IMR-90 (cell line): ENCODE measurements at regions not wholly inside any gene's neighbourhood (a gene's known extent, or its start where the extent isn't known, plus 50 kb on each side); places are given as distances from the start of the nearest gene placed in this dataset.

ENCODE experiments used
- ATAC-seq: fragments of 200-7000 bp; cut with Tn5 transposase; 2 replicates; pipeline ENCODE4 v1.9.1; 2020; ENCODE audit warnings: low read depth, mild to moderate bottlenecking, moderate library complexity
- BruUV-seq: library from RNA; stranded (reverse); fragments of 400-500 nt; replicated peaks from 2 replicates; lab custom pipeline; 2021; lab: Mats Ljungman, UMichigan
- CTCF ChIA-PET: fragments of 300-600 bp; formaldehyde crosslinking; extraction: SDS; loops from one replicate; lab custom pipeline; 2021; ENCODE audit warnings: antibody characterized with exemption; lab: Yijun Ruan, JAX
- POLR2A ChIA-PET: fragments of 300-600 bp; sonication (Branson Sonifier 250); formaldehyde crosslinking; loops from one replicate; lab custom pipeline; 2022; ENCODE audit warnings: antibody characterized with exemption; ENCODE audit not compliant: unreplicated experiment; lab: Charles Lee
- DNase-seq: peaks from one replicate; pipeline ENCODE4 v3.0.0; 2013
- H2AFZ ChIP-seq: replicated peaks from 2 replicates; pipeline ENCODE3; 2013; ENCODE audit warnings: low read length, mild to moderate bottlenecking; ENCODE audit not compliant: poor library complexity
- H2AK5ac ChIP-seq: 2 replicates; pipeline ENCODE4 v1.6.1; 2013; ENCODE audit warnings: low read depth, low read length, inconsistent platforms
- H2AK9ac ChIP-seq: replicated peaks from 2 replicates; pipeline ENCODE3; 2013; ENCODE audit warnings: mild to moderate bottlenecking, low read depth, low read length, moderate library complexity; ENCODE audit not compliant: poor library complexity
- H2BK120ac ChIP-seq: 2 replicates; pipeline ENCODE4 v1.6.1; 2013; ENCODE audit warnings: low read depth, low read length, inconsistent platforms
- H2BK15ac ChIP-seq: 3 replicates; pipeline ENCODE4 v1.6.1; 2013; ENCODE audit warnings: low read depth, low read length, inconsistent platforms
- H2BK20ac ChIP-seq: 2 replicates; pipeline ENCODE4 v1.6.1; 2013; ENCODE audit warnings: low read depth, mild to moderate bottlenecking, inconsistent platforms, low read length, moderate library complexity
- H2BK5ac ChIP-seq: 2 replicates; pipeline ENCODE4 v1.6.1; 2013; ENCODE audit warnings: mild to moderate bottlenecking, low read depth, low read length, inconsistent platforms; ENCODE audit not compliant: poor library complexity, severe bottlenecking
- H3K14ac ChIP-seq: replicated peaks from 2 replicates; pipeline ENCODE4 v1.6.1; 2013; ENCODE audit warnings: low read depth, low read length, inconsistent platforms
- H3K18ac ChIP-seq: 2 replicates; pipeline ENCODE4 v1.6.1; 2013; ENCODE audit warnings: low read depth, low read length, control low read depth
- H3K23ac ChIP-seq: 2 replicates; pipeline ENCODE4 v1.6.1; 2013; ENCODE audit warnings: low read depth, low read length, inconsistent platforms
- H3K27ac ChIP-seq: 2 replicates; pipeline ENCODE4 v1.5.1; 2013; ENCODE audit warnings: mild to moderate bottlenecking, control low read depth, low read length; ENCODE audit not compliant: insufficient read depth
- H3K27me3 ChIP-seq: 2 replicates; pipeline ENCODE4 v1.6.1; 2013; ENCODE audit warnings: low read length; ENCODE audit not compliant: control insufficient read depth, insufficient read depth
- H3K36me3 ChIP-seq: 2 replicates; pipeline ENCODE4 v1.6.1; 2013; ENCODE audit warnings: low read length, mixed read lengths; ENCODE audit not compliant: control insufficient read depth, insufficient read depth
- H3K4ac ChIP-seq: 2 replicates; pipeline ENCODE4 v1.6.1; 2013; ENCODE audit warnings: low read depth, low read length, inconsistent platforms
- H3K4me1 ChIP-seq: 2 replicates; pipeline ENCODE4 v1.6.1; 2013; ENCODE audit warnings: low read length, mixed read lengths; ENCODE audit not compliant: control insufficient read depth, insufficient read depth
- H3K4me2 ChIP-seq: 2 replicates; pipeline ENCODE4 v1.6.1; 2013; ENCODE audit warnings: low read depth, mild to moderate bottlenecking, control low read depth, low read length, moderate library complexity
- H3K4me3 ChIP-seq: 2 replicates; pipeline ENCODE4 v1.5.1; 2013; ENCODE audit warnings: low read depth, mild to moderate bottlenecking, control low read depth, low read length, moderate library complexity; ENCODE audit not compliant: insufficient read depth
- H3K56ac ChIP-seq: 2 replicates; pipeline ENCODE4 v1.6.1; 2013; ENCODE audit warnings: low read length, inconsistent platforms; ENCODE audit not compliant: insufficient read depth; ENCODE audit errors: extremely low read depth
- H3K79me1 ChIP-seq, 2 experiments: 2 replicates each; pipeline ENCODE4 v1.6.1; 2013; ENCODE audit warnings: low read length in 2 of 2, inconsistent platforms in 1 of 2, low read depth in 1 of 2
- H3K9ac ChIP-seq: 2 replicates; pipeline ENCODE4 v1.6.1; 2013; ENCODE audit warnings: low read depth, low read length, control low read depth
- H3K9me1 ChIP-seq: 2 replicates; pipeline ENCODE4 v1.6.1; 2013; ENCODE audit warnings: low read length, inconsistent platforms; ENCODE audit not compliant: insufficient read depth
- H3K9me3 ChIP-seq: 2 replicates; pipeline ENCODE4 v1.6.1; 2013; ENCODE audit warnings: low read length; ENCODE audit not compliant: control insufficient read depth, insufficient read depth
- H4K20me1 ChIP-seq: 2 replicates; pipeline ENCODE4 v1.6.1; 2013; ENCODE audit warnings: low read length, inconsistent platforms; ENCODE audit not compliant: insufficient read depth
- H4K5ac ChIP-seq: 2 replicates; pipeline ENCODE4 v1.6.1; 2013; ENCODE audit warnings: mild to moderate bottlenecking, low read depth, low read length, control low read depth
- H4K8ac ChIP-seq, 2 experiments: 2 replicates each; pipeline ENCODE4 v1.6.1; 2013; ENCODE audit warnings: low read depth in 2 of 2, low read length in 2 of 2, control low read depth in 1 of 2, inconsistent platforms in 1 of 2
- H4K91ac ChIP-seq: 2 replicates; pipeline ENCODE4 v1.6.1; 2013; ENCODE audit warnings: low read depth, low read length, inconsistent platforms; ENCODE audit not compliant: insufficient read depth
- MAFK ChIP-seq: IDR thresholded peaks from 2 replicates; pipeline ENCODE4 v1.6.1; 2012; ENCODE audit warnings: low read depth, low read length, improper control_type of control experiment
- MAZ ChIP-seq: IDR thresholded peaks from 2 replicates; pipeline ENCODE4 v1.6.1; 2012; ENCODE audit warnings: low read depth, mild to moderate bottlenecking, low read length, improper control_type of control experiment, moderate library complexity, borderline replicate concordance
- NFE2L2 ChIP-seq: fragments of 150-350 bp; IDR thresholded peaks from 2 replicates; pipeline ENCODE4 v1.6.1; 2016; ENCODE audit warnings: low read depth, mild to moderate bottlenecking, low read length
- RAD21 ChIP-seq: IDR thresholded peaks from 2 replicates; pipeline ENCODE4 v1.6.1; 2012; ENCODE audit warnings: low read length, improper control_type of control experiment
- RFX5 ChIP-seq: IDR thresholded peaks from 2 replicates; pipeline ENCODE4 v1.8.0; 2012; ENCODE audit warnings: low read depth, mild to moderate bottlenecking, low read length, moderate library complexity
- USF2 ChIP-seq: fragments of 150-350 bp; IDR thresholded peaks from 2 replicates; pipeline ENCODE4 v1.6.1; 2017; ENCODE audit warnings: mild to moderate bottlenecking, antibody characterized with exemption, low read length, low read depth
- dilution Hi-C: fragments of 300-500 bp; cut with HindIII; formaldehyde crosslinking; loops from one replicate; pipeline ENCODE4 v1.14.3; 2018; ENCODE audit warnings: low sequenced_read_pairs; ENCODE audit not compliant: unreplicated experiment
- in situ Hi-C: fragments of 300-500 bp; cut with MboI; formaldehyde crosslinking; loops from 3 replicates; pipeline ENCODE4 v1.14.3; 2019; ENCODE audit warnings: low sequenced_read_pairs, inconsistent platforms, mixed read lengths
- intact Hi-C: fragments of 100-400 bp; cut with micrococcal nuclease; formaldehyde crosslinking; loops from 2 replicates; pipeline ENCODE4 v1.10.0; 2022

GRCh38 chr3:156017352-156018030 lies 102.9 kb upstream of the KCNAB1 start:
- H2BK20ac ChIP-seq: no peak overlapping the region
- no peak overlapping the region for H3K4me2 ChIP-seq
- no peak overlapping the region for H3K18ac ChIP-seq
- no peak overlapping the region for H2AK5ac ChIP-seq
- intact Hi-C loops: no loop called here
- DNase-seq: no peak
- H4K8ac ChIP-seq: no peak overlapping the region
- H2BK120ac ChIP-seq: no peak overlapping the region
- no peak overlapping the region for H4K91ac ChIP-seq
- H2AFZ ChIP-seq: no peak overlapping the region
- H3K9ac ChIP-seq: no peak overlapping the region
- no peak overlapping the region for H3K4ac ChIP-seq
- dilution Hi-C loops: no loop called here
- no peak for ATAC-seq
- H3K56ac ChIP-seq: no peak overlapping the region
- H3K23ac ChIP-seq: no peak overlapping the region
- H3K14ac ChIP-seq: no peak overlapping the region
- no peak overlapping the region for H2BK15ac ChIP-seq
- H3K36me3 ChIP-seq: no peaks in the 10 kb centered on the region
- TF ChIP-seq RAD21 (no peak), MAZ (no peak), NFE2L2 (no peak), MAFK (no peak), RFX5 (no peak), USF2 (no peak)
- in situ Hi-C loops: no loop called here
- H3K4me3 ChIP-seq: no peak overlapping the region
- no peaks in the 10 kb centered on the region for H3K9me1 ChIP-seq
- POLR2A ChIA-PET: no interaction called here
- no peaks in the 10 kb centered on the region for H3K27me3 ChIP-seq
- H3K9me3 ChIP-seq: no peaks in the 10 kb centered on the region
- H4K5ac ChIP-seq: no peak overlapping the region
- H2AK9ac ChIP-seq: no peak overlapping the region
- CTCF ChIA-PET: interaction anchor here (0.6 kb wide), 1 partner anchor 26 kb away, joined by 3 read pairs; no protein-coding TSS in a partner anchor
- H3K27ac ChIP-seq: no peak overlapping the region
- no peaks in the 10 kb centered on the region for H3K79me1 ChIP-seq
- no TSS peak for BruUV-seq
- H4K20me1 ChIP-seq: no peaks in the 10 kb centered on the region
- H2BK5ac ChIP-seq: no peak overlapping the region
- no peaks in the 10 kb centered on the region for H3K4me1 ChIP-seq
